HL-60 (cell line): ENCODE measurements at regions not wholly inside any gene's neighbourhood (a gene's known extent, or its start where the extent isn't known, plus 50 kb on each side); places are given as distances from the start of the nearest gene placed in this dataset.
"Not testable (repeated sequence)": the region's sequence is repeated elsewhere in the genome, so short reads cannot be mapped to it uniquely, and the experiment has no call there.

Experiments used
- DNase-seq, 2 experiments: peaks; one replicate each; pipeline ENCODE4 v3.0.0-alpha.2; 2010 to 2020; ENCODE audit warnings: low read depth in 1 of 2, low spot score in 1 of 2
- H3K27ac ChIP-seq: fragments of 250-450 bp; sonication (Bioruptor Pico); replicated peaks from 2 replicates; pipeline ENCODE4 v1.5.1; 2020; ENCODE audit warnings: mild to moderate bottlenecking, moderate library complexity
- H3K27me3 ChIP-seq: fragments of 250-450 bp; sonication (Bioruptor Pico); 2 replicates; pipeline ENCODE4 v1.5.1; 2021; ENCODE audit warnings: mild to moderate bottlenecking, moderate library complexity; ENCODE audit not compliant: insufficient read depth, poor library complexity, severe bottlenecking
- H3K4me3 ChIP-seq: replicated peaks from 2 replicates; pipeline ENCODE4 v1.5.1; 2011; ENCODE audit warnings: mild to moderate bottlenecking, control low read depth, low read length; ENCODE audit not compliant: insufficient read depth
- CTCF ChIP-seq: IDR thresholded peaks from one replicate; pipeline ENCODE4 v1.5.1; 2011; ENCODE audit warnings: low read length, control low read depth, inconsistent platforms; ENCODE audit not compliant: insufficient read depth
- GABPA ChIP-seq: IDR thresholded peaks from 2 replicates; pipeline ENCODE4 v1.6.1; 2012; ENCODE audit warnings: low read depth
- POLR2AphosphoS5 ChIP-seq: IDR thresholded peaks from 2 replicates; pipeline ENCODE4 v1.6.1; 2012; ENCODE audit warnings: low read depth
- REST ChIP-seq: IDR thresholded peaks from 2 replicates; pipeline ENCODE4 v1.6.1; 2012; ENCODE audit warnings: low read depth; ENCODE audit not compliant: insufficient replicate concordance
- SPI1 ChIP-seq: IDR thresholded peaks from 2 replicates; pipeline ENCODE4 v1.6.1; 2012; ENCODE audit warnings: low read depth, mild to moderate bottlenecking, borderline replicate concordance

GRCh38 chr17:53472586-53472985 lies 350.1 kb upstream of the KIF2B start:
- H3K27me3 ChIP-seq, result no peaks in the 10 kb centered on the region
- DNase-seq, result no peak
- no peak overlapping the region for H3K27ac ChIP-seq
- no peak overlapping the region for H3K4me3 ChIP-seq
- TF ChIP-seq SPI1 (no peak), REST (no peak), POLR2AphosphoS5 (no peak), GABPA (no peak), CTCF (no peak)

- no peak overlapping the region for H3K27ac ChIP-seq
- H3K4me3 ChIP-seq, result no peak overlapping the region
- no peaks in the 10 kb centered on the region for H3K27me3 ChIP-seq
- no peak for DNase-seq
- TF ChIP-seq REST, result no peak
- no peak for TF ChIP-seq CTCF
- no peak for TF ChIP-seq GABPA
- TF ChIP-seq POLR2AphosphoS5, result no peak
- TF ChIP-seq SPI1, result no peak
Observed at GRCh38 chr17:53471514-53471913, 351.2 kb upstream of the KIF2B start.

- no peaks in the 10 kb centered on the region for H3K27me3 ChIP-seq
- TF ChIP-seq POLR2AphosphoS5 (no peak), REST (no peak)
- no peak overlapping the region for H3K4me3 ChIP-seq
- H3K27ac ChIP-seq, result no peak overlapping the region
- no peak for DNase-seq
Observed at GRCh38 chr17:53470626-53471025, 352.1 kb upstream of the KIF2B start.

GRCh38 chr17:53466733-53467132 lies 356.0 kb upstream of the KIF2B start:
- H3K4me3 ChIP-seq, result no peak overlapping the region
- DNase-seq, result no peak
- no peak overlapping the region for H3K27ac ChIP-seq
- H3K27me3 ChIP-seq, result no peaks in the 10 kb centered on the region
- TF ChIP-seq SPI1 (no peak), POLR2AphosphoS5 (no peak), REST (no peak), GABPA (no peak), CTCF (no peak)

GRCh38 chr17:53464396-53464795 lies 358.3 kb upstream of the KIF2B start:
- not testable (repeated sequence) for H3K4me3 ChIP-seq, DNase-seq, H3K27ac ChIP-seq, H3K27me3 ChIP-seq
